HEK293 (cell line): ENCODE measurements at regions not wholly inside any gene's neighbourhood (a gene's known extent, or its start where the extent isn't known, plus 50 kb on each side); places are given as distances from the start of the nearest gene placed in this dataset.

Experiments used
- CTCF ChIA-PET: fragments of 350-600 bp; formaldehyde crosslinking; extraction: SDS; loops from one replicate; lab custom pipeline; 2021; ENCODE audit warnings: antibody characterized with exemption; lab: Yijun Ruan, JAX
- POLR2A ChIA-PET: fragments of 300-600 bp; formaldehyde crosslinking; extraction: SDS; loops from one replicate; lab custom pipeline; 2020; ENCODE audit warnings: antibody characterized with exemption, inconsistent platforms; lab: Yijun Ruan, JAX
- H3K27ac ChIP-seq: fragments of 200-500 bp; sonication (Bioruptor generic); 2 replicates; pipeline ENCODE4 v1.5.1; 2014; ENCODE audit warnings: low read depth, low read length, control low read depth, inconsistent platforms; ENCODE audit errors: extremely low read depth
- H3K36me3 ChIP-seq, 2 experiments: fragments of 200-500 bp in 1 of 2; sonication (Bioruptor generic) in 1 of 2; 1 replicate in 1 of 2; 2 replicates in 1 of 2; pipeline ENCODE4 v1.5.1; 2014 to 2017; ENCODE audit warnings: inconsistent platforms in 2 of 2, low read length in 2 of 2; ENCODE audit not compliant: control insufficient read depth in 2 of 2, insufficient read depth in 1 of 2
- H3K4me1 ChIP-seq: fragments of 200-500 bp; sonication (Bioruptor generic); 2 replicates; pipeline ENCODE4 v1.5.1; 2014; ENCODE audit warnings: mild to moderate bottlenecking, low read length, inconsistent platforms; ENCODE audit not compliant: control insufficient read depth, insufficient read depth
- H3K4me3 ChIP-seq: 2 replicates; pipeline ENCODE4 v1.5.1; 2011; ENCODE audit warnings: low read depth, mild to moderate bottlenecking, control low read depth, low read length, moderate library complexity
- H3K9me3 ChIP-seq: fragments of 200-500 bp; sonication (Bioruptor generic); 2 replicates; pipeline ENCODE4 v1.5.1; 2014; ENCODE audit warnings: low read depth, low read length, inconsistent platforms; ENCODE audit not compliant: control insufficient read depth, insufficient read depth
- GLI2 ChIP-seq: fragments of 450-650 bp; formaldehyde crosslinking; IDR thresholded peaks from 2 replicates; pipeline ENCODE4; 2017; ENCODE audit warnings: missing biosample characterization, missing genetic modification characterization, low read depth, borderline replicate concordance
- GLIS1 ChIP-seq: fragments of 450-650 bp; formaldehyde crosslinking; IDR thresholded peaks from 2 replicates; pipeline ENCODE4 v1.5.1; 2016; ENCODE audit warnings: missing biosample characterization, missing genetic modification characterization
- KLF7 ChIP-seq: fragments of 450-650 bp; formaldehyde crosslinking; IDR thresholded peaks from 2 replicates; pipeline ENCODE4 v1.5.1; 2016; ENCODE audit warnings: missing biosample characterization, missing genetic modification characterization, borderline replicate concordance
- MYNN ChIP-seq: fragments of 450-650 bp; formaldehyde crosslinking; IDR thresholded peaks from 2 replicates; pipeline ENCODE4 v1.5.1; 2016; ENCODE audit warnings: missing biosample characterization, missing genetic modification characterization, borderline replicate concordance
- SALL2 ChIP-seq: fragments of 450-650 bp; formaldehyde crosslinking; IDR thresholded peaks from 2 replicates; pipeline ENCODE4 v1.5.0; 2017; ENCODE audit warnings: missing biosample characterization, mild to moderate bottlenecking, missing genetic modification characterization, borderline replicate concordance
- ZBTB1 ChIP-seq: fragments of 450-650 bp; formaldehyde crosslinking; IDR thresholded peaks from 2 replicates; pipeline ENCODE4 v1.5.1; 2016; ENCODE audit warnings: missing biosample characterization, missing genetic modification characterization
- ZBTB8A ChIP-seq: fragments of 450-650 bp; formaldehyde crosslinking; IDR thresholded peaks from 2 replicates; pipeline ENCODE4 v1.5.1; 2016; ENCODE audit warnings: missing biosample characterization, missing genetic modification characterization
- ZEB2 ChIP-seq: fragments of 450-650 bp; formaldehyde crosslinking; IDR thresholded peaks from 2 replicates; pipeline ENCODE4 v1.5.1; 2016; ENCODE audit warnings: missing biosample characterization, missing genetic modification characterization
- ZNF174 ChIP-seq: fragments of 450-650 bp; formaldehyde crosslinking; IDR thresholded peaks from 2 replicates; pipeline ENCODE4 v1.5.0; 2017; ENCODE audit warnings: missing biosample characterization, mild to moderate bottlenecking, missing genetic modification characterization
- ZNF19 ChIP-seq: fragments of 450-650 bp; formaldehyde crosslinking; IDR thresholded peaks from 2 replicates; pipeline ENCODE4; 2016; ENCODE audit warnings: missing biosample characterization, missing genetic modification characterization, low read depth
- ZNF24 ChIP-seq: fragments of 450-650 bp; formaldehyde crosslinking; IDR thresholded peaks from 2 replicates; pipeline ENCODE4 v1.5.1; 2016; ENCODE audit warnings: missing biosample characterization, missing genetic modification characterization
- ZNF354C ChIP-seq: fragments of 450-650 bp; formaldehyde crosslinking; IDR thresholded peaks from 2 replicates; pipeline ENCODE4 v1.5.1; 2016; ENCODE audit warnings: missing biosample characterization, missing genetic modification characterization, low read depth, borderline replicate concordance
- ZNF530 ChIP-seq: fragments of 450-650 bp; formaldehyde crosslinking; IDR thresholded peaks from 2 replicates; pipeline ENCODE4 v1.5.1; 2016; ENCODE audit warnings: low read depth, missing biosample characterization, missing genetic modification characterization
- ZNF571 ChIP-seq: fragments of 450-650 bp; formaldehyde crosslinking; IDR thresholded peaks from 2 replicates; pipeline ENCODE4 v1.5.0; 2017; ENCODE audit warnings: missing biosample characterization, missing genetic modification characterization
- ZNF596 ChIP-seq: fragments of 450-650 bp; IDR thresholded peaks from 2 replicates; pipeline ENCODE4 v1.5.0; 2018; ENCODE audit warnings: missing biosample characterization, mild to moderate bottlenecking, missing genetic modification characterization, moderate library complexity
- ZNF610 ChIP-seq: fragments of 450-650 bp; formaldehyde crosslinking; IDR thresholded peaks from 2 replicates; pipeline ENCODE4 v1.5.1; 2016; ENCODE audit warnings: missing biosample characterization, missing genetic modification characterization, borderline replicate concordance
- ZNF624 ChIP-seq: fragments of 450-650 bp; formaldehyde crosslinking; IDR thresholded peaks from 2 replicates; pipeline ENCODE4 v1.5.1; 2017; ENCODE audit warnings: missing biosample characterization, missing genetic modification characterization
- ZNF701 ChIP-seq: fragments of 450-650 bp; formaldehyde crosslinking; IDR thresholded peaks from 2 replicates; pipeline ENCODE4 v1.5.1; 2016; ENCODE audit warnings: missing biosample characterization, missing genetic modification characterization
- ZNF791 ChIP-seq: fragments of 450-650 bp; formaldehyde crosslinking; IDR thresholded peaks from 2 replicates; pipeline ENCODE4 v1.5.1; 2016; ENCODE audit warnings: missing biosample characterization, missing genetic modification characterization
- TF ChIP-seq, protein P1 (sequence below): fragments of 450-650 bp; formaldehyde crosslinking; IDR thresholded peaks from 2 replicates; pipeline ENCODE4 v1.5.1; 2016; ENCODE audit warnings: missing biosample characterization, missing genetic modification characterization
- TF ChIP-seq, protein P2 (sequence below): fragments of 450-650 bp; formaldehyde crosslinking; IDR thresholded peaks from 2 replicates; pipeline ENCODE4 v1.5.1; 2016; ENCODE audit warnings: missing biosample characterization, missing genetic modification characterization
- TF ChIP-seq, protein P3 (sequence below): fragments of 450-650 bp; formaldehyde crosslinking; IDR thresholded peaks from 2 replicates; pipeline ENCODE4 v1.5.1; 2017; ENCODE audit warnings: missing biosample characterization, missing genetic modification characterization
- TF ChIP-seq, protein P4 (sequence below): fragments of 450-650 bp; IDR thresholded peaks from 2 replicates; pipeline ENCODE4 v1.5.1; 2018; ENCODE audit warnings: missing biosample characterization, mild to moderate bottlenecking, missing genetic modification characterization

DNA sequence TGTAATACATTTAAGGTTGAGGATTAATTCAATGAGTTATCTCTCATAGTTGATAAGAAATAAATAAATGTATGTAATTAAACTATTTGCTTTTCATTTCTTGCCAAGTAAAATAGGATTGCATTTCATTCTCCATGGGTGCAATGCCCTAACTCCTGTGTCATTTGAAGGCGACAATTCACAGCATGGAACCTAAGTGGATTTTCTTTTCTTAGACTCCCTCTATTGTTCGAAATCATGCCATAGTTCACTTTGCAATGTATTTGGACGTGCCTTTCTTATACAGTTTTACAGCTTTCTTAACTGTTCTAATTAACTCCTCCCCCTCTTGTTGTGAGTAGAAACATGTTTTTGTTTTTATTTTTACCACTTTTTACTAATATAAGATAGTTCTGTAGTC lies 263.0 kb downstream of the B3GLCT start (continued):
- TF ChIP-seq KLF7 (tag by site-specific recombination): no peak
- TF ChIP-seq, all 188 proteins: peak for 0

DNA sequence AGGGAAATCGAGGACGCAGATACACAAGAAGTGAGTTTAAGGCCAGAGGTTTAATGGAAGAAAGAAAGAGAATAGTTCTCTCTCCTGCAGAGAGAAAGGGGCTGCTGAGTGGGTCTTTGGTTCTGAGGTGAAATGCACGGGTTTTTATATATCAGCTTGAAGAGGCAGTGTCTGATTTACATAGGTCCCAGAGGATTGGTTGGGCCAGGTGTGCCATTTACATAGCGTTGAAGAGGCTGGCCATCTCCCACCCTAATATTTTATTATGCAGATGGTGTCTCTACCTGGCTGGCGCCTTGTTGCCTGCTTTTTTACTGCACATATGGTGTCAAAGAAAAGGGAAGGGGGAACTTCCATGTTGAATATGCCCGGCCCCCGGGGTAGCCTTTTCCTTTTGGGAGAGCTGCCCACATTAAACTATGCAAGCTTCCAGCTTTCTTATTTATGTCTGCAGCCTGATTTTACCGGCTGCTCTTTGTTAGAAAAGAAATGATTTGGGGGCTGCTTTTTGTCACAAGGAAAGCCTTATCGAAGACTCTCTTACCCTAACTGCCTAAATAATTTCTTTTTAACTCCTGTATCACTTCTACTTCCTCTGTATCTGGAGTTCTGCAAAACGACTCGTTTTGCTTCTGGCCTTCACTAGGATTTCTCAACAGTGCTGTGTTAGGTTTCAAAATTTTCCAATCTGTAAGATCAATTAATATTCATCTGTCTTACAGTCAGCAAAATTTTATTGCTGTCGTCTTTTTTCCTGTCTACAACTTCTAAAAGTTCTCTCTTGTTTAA lies 268.5 kb downstream of the B3GLCT start:
- no peaks in the 10 kb centered on the region for H3K9me3 ChIP-seq
- no peaks in the 10 kb centered on the region for H3K4me1 ChIP-seq
- TF ChIP-seq ZNF791 (no peak), ZNF19 (no peak)
- TF ChIP-seq, all 188 proteins: peak for 0
- POLR2A ChIA-PET: no interaction called here
- H3K27ac ChIP-seq: no peak overlapping the region
- CTCF ChIA-PET: no interaction called here
- no peaks in the 10 kb centered on the region for H3K36me3 ChIP-seq
- no peak overlapping the region for H3K4me3 ChIP-seq

DNA sequence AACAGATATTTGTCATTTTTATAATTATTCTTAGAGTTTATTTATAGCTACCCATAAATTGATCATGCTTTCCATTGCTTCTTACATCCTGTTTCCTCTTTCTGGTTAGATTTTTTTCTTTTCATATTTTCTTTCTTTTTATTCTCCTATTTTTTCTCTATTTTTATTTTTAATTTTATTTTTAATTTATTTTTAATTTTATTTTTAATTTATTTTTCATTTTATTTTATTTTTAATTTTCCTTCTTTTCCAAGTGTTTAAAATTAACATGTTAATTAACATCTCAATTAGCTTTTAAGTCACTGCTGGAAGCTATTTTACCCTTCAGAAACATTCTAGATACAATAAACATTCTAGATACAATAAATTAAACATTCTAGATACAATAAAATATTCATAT lies 269.6 kb downstream of the B3GLCT start:
- H3K4me1 ChIP-seq: no peaks in the 10 kb centered on the region
- H3K9me3 ChIP-seq: no peaks in the 10 kb centered on the region
- H3K36me3 ChIP-seq: no peaks in the 10 kb centered on the region
- no peak overlapping the region for H3K4me3 ChIP-seq
- ChIA-PET CTCF (no interaction called here), POLR2A (no interaction called here)
- TF ChIP-seq ZNF596 (tag by site-specific recombination) (no peak), GLI2 (tag by site-specific recombination) (no peak), ZNF354C (tag by site-specific recombination) (no peak), ZNF624 (tag by site-specific recombination) (no peak), ZEB2 (tag by site-specific recombination) (no peak), ZNF530 (tag by site-specific recombination) (no peak), MYNN (tag by site-specific recombination) (no peak), ZBTB8A (tag by site-specific recombination) (no peak), SALL2 (no peak), ZNF701 (no peak), ZNF610 (no peak), ZNF571 (tag by site-specific recombination) (no peak), ZNF24 (tag by site-specific recombination) (no peak), ZBTB1 (tag by site-specific recombination) (no peak), GLIS1 (no peak), ZNF174 (tag by site-specific recombination) (no peak)
- TF ChIP-seq, protein P1, sequence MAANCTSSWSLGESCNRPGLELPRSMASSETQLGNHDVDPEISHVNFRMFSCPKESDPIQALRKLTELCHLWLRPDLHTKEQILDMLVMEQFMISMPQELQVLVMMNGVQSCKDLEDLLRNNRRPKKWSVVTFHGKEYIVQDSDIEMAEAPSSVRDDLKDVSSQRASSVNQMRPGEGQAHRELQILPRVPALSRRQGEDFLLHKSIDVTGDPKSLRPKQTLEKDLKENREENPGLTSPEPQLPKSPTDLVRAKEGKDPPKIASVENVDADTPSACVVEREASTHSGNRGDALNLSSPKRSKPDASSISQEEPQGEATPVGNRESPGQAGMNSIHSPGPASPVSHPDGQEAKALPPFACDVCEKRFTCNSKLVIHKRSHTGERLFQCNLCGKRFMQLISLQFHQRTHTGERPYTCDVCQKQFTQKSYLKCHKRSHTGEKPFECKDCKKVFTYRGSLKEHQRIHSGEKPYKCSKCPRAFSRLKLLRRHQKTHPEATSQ (tag by site-specific recombination): no peak
- TF ChIP-seq, protein P2, sequence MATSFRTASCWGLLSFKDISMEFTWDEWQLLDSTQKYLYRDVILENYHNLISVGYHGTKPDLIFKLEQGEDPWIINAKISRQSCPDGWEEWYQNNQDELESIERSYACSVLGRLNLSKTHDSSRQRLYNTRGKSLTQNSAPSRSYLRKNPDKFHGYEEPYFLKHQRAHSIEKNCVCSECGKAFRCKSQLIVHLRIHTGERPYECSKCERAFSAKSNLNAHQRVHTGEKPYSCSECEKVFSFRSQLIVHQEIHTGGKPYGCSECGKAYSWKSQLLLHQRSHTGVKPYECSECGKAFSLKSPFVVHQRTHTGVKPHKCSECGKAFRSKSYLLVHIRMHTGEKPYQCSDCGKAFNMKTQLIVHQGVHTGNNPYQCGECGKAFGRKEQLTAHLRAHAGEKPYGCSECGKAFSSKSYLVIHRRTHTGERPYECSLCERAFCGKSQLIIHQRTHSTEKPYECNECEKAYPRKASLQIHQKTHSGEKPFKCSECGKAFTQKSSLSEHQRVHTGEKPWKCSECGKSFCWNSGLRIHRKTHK (tag by site-specific recombination): no peak
- TF ChIP-seq, protein P3, sequence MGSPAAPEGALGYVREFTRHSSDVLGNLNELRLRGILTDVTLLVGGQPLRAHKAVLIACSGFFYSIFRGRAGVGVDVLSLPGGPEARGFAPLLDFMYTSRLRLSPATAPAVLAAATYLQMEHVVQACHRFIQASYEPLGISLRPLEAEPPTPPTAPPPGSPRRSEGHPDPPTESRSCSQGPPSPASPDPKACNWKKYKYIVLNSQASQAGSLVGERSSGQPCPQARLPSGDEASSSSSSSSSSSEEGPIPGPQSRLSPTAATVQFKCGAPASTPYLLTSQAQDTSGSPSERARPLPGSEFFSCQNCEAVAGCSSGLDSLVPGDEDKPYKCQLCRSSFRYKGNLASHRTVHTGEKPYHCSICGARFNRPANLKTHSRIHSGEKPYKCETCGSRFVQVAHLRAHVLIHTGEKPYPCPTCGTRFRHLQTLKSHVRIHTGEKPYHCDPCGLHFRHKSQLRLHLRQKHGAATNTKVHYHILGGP (tag by site-specific recombination): no peak
- TF ChIP-seq, protein P4, sequence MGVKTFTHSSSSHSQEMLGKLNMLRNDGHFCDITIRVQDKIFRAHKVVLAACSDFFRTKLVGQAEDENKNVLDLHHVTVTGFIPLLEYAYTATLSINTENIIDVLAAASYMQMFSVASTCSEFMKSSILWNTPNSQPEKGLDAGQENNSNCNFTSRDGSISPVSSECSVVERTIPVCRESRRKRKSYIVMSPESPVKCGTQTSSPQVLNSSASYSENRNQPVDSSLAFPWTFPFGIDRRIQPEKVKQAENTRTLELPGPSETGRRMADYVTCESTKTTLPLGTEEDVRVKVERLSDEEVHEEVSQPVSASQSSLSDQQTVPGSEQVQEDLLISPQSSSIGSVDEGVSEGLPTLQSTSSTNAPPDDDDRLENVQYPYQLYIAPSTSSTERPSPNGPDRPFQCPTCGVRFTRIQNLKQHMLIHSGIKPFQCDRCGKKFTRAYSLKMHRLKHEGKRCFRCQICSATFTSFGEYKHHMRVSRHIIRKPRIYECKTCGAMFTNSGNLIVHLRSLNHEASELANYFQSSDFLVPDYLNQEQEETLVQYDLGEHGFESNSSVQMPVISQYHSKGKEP (tag by site-specific recombination): no peak
- TF ChIP-seq, all 188 proteins: peak for 0
- H3K27ac ChIP-seq: no peak overlapping the region
